NCI-H510A (cell line): ENCODE measurements at regions not wholly inside any gene's neighbourhood (a gene's known extent, or its start where the extent isn't known, plus 50 kb on each side); places are given as distances from the start of the nearest gene placed in this dataset.
A peak's percentile ranks its signal among the peaks of the same experiment; 100 is the strongest.

Experiments used
- DNase-seq: peaks from one replicate; lab custom pipeline; 2025; lab: John Stamatoyannopoulos, UW

GRCh38 chr13:34816908-34817665 lies 125.0 kb upstream of the NBEA start:
- DNase-seq: no peak

- DNase-seq: no peak
Observed at GRCh38 chr13:34822650-34823049, 119.4 kb upstream of the NBEA start.

- no peak for DNase-seq
Observed at GRCh38 chr13:34826432-34826831, 115.6 kb upstream of the NBEA start.

- DNase-seq: no peak
Observed at GRCh38 chr13:34833562-34834182, 108.4 kb upstream of the NBEA start.

- DNase-seq: no peak
Observed at GRCh38 chr13:34842466-34842865, 99.6 kb upstream of the NBEA start.

GRCh38 chr13:34847766-34848165 lies 94.3 kb upstream of the NBEA start:
- DNase-seq: peak; percentile 56

- DNase-seq: no peak
Observed at GRCh38 chr13:34849406-34849805, 92.7 kb upstream of the NBEA start.

GRCh38 chr13:34853161-34853560 lies 88.9 kb upstream of the NBEA start:
- no peak for DNase-seq

- DNase-seq: no peak
Observed at GRCh38 chr13:34857558-34858325, 84.3 kb upstream of the NBEA start.

- DNase-seq: no peak
Observed at GRCh38 chr13:34862311-34862710, 79.8 kb upstream of the NBEA start.

- DNase-seq: no peak
Observed at GRCh38 chr13:34862716-34863115, 79.4 kb upstream of the NBEA start.

- peak; percentile 7 for DNase-seq
Observed at GRCh38 chr13:34863360-34864135, 78.5 kb upstream of the NBEA start.

- no peak for DNase-seq
Observed at GRCh38 chr13:34864671-34865070, 77.4 kb upstream of the NBEA start.

- no peak for DNase-seq
Observed at GRCh38 chr13:34867590-34867989, 74.5 kb upstream of the NBEA start.

- DNase-seq: no peak
Observed at GRCh38 chr13:34868733-34869132, 73.3 kb upstream of the NBEA start.

GRCh38 chr13:34869696-34870095 lies 72.4 kb upstream of the NBEA start:
- no peak for DNase-seq

GRCh38 chr13:34878329-34878728 lies 63.7 kb upstream of the NBEA start:
- DNase-seq: no peak

GRCh38 chr13:34879851-34880250 lies 62.2 kb upstream of the NBEA start:
- no peak for DNase-seq

GRCh38 chr13:34881494-34881893 lies 60.6 kb upstream of the NBEA start:
- DNase-seq: no peak

- no peak for DNase-seq
Observed at GRCh38 chr13:34883396-34883795, 58.7 kb upstream of the NBEA start.

- DNase-seq: no peak
Observed at GRCh38 chr13:34884366-34884765, 57.7 kb upstream of the NBEA start.
